ENCODE measurements at regions not wholly inside any gene's neighbourhood (a gene's known extent, or its start where the extent isn't known, plus 50 kb on each side); places are given as distances from the start of the nearest gene placed in this dataset.

DNA sequence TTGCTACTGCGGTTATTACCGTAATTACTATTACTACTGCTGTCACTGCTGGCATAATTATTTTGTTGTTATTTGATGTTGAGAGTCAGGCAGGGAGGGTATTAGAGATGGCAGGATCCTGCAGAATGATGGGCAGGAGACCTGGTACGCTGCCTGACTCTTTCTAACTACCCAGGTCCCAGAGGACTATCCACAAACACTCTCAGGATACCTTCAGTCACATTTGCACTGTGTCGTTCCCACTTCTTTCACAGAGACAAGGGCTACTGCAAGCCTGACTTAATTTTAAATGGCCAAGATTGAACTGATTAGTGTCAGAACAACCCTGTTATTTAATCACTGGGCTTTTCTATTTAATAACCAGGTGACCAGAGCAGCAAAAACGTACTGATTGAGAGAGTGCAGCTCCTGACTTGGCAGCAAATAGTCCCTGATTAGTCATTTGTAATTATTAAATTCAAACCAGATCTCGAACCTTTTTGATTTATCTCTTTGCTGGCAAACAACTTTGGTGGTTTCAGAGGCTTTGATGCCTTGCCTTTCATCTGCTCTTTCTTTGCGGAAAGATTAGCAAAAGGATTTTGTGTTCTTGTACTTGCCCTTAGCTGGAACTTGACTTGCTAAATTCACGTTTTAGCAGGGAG is 88.8 kb upstream of the ARHGEF3 start:
- Histone ChIP-seq H3K4me2 (ENCODE audit: low read length) (no peak overlapping the region), H3K56ac (ENCODE audit: low read length) (no peak overlapping the region), H4K5ac (ENCODE audit: low read length) (no peak overlapping the region), H2BK15ac (replicated peaks; ENCODE audit: low read depth) (no peak overlapping the region), H3K9ac (ENCODE audit: low read length) (no peak overlapping the region), H3K4me1 (ENCODE audit: control insufficient read depth, low read depth, low read length) (no peaks in the 10 kb centered on the region), H3K4ac (ENCODE audit: low read depth, low read length) (no peak overlapping the region), H3K27ac (ENCODE audit: low read depth, low read length) (no peak overlapping the region), H3K36me3 (ENCODE audit: control insufficient read depth, insufficient read depth, low read length) (no peaks in the 10 kb centered on the region), H2BK120ac (ENCODE audit: low read depth, low read length) (no peak overlapping the region), H3K79me1 (ENCODE audit: low read length) (no peaks in the 10 kb centered on the region), H3K18ac (ENCODE audit: low read length) (no peak overlapping the region), H4K8ac (ENCODE audit: low read depth, low read length) (no peak overlapping the region), H2AK5ac (ENCODE audit: low read length) (no peak overlapping the region), H3K79me2 (ENCODE audit: control insufficient read depth, insufficient read depth, low read length) (no peaks in the 10 kb centered on the region), H2BK5ac (ENCODE audit: low read length) (no peak overlapping the region), H3K23ac (ENCODE audit: low read length) (no peak overlapping the region), H3K4me3 (ENCODE audit: low read length) (no peak overlapping the region), H3K27me3 (ENCODE audit: insufficient read depth, low read length, poor library complexity) (no peaks in the 10 kb centered on the region)
- no peak for DNase-seq
- WGBS (ENCODE audit: extremely low coverage, insufficient coverage, low lambda C conversion rate) = no CpG with 5 or more reads among the region's 8 CpGs

DNA sequence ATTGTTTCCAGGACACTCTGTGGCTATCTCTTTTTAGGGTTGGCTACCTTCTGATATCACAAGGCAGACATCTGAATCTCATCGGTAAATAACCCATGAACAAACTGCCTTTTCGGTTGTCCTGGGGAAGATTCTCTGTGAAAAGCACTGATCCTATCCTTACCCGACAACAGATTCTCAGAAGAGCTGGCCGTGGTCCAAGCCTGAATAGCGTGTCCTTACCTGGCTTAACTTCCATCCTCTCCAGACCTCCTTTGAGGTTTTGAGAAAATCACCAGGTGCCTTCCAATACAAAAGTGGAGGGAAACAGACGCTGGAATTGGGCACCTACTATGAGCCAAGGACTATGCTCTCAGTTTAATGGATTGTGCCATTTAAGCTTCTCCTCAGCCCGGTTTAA is 87.4 kb upstream of the ARHGEF3 start:
- Histone ChIP-seq H3K79me1 (ENCODE audit: low read length) (no peaks in the 10 kb centered on the region), H3K9ac (ENCODE audit: low read length) (no peak overlapping the region), H4K5ac (ENCODE audit: low read length) (no peak overlapping the region), H2AK5ac (ENCODE audit: low read length) (no peak overlapping the region), H4K8ac (ENCODE audit: low read depth, low read length) (no peak overlapping the region), H3K4ac (ENCODE audit: low read depth, low read length) (no peak overlapping the region), H3K27me3 (ENCODE audit: insufficient read depth, low read length, poor library complexity) (no peaks in the 10 kb centered on the region), H2BK15ac (replicated peaks; ENCODE audit: low read depth) (no peak overlapping the region), H3K23ac (ENCODE audit: low read length) (no peak overlapping the region), H3K4me2 (ENCODE audit: low read length) (no peak overlapping the region), H3K4me1 (ENCODE audit: control insufficient read depth, low read depth, low read length) (no peaks in the 10 kb centered on the region), H3K27ac (ENCODE audit: low read depth, low read length) (no peak overlapping the region), H2BK120ac (ENCODE audit: low read depth, low read length) (no peak overlapping the region), H3K18ac (ENCODE audit: low read length) (no peak overlapping the region), H2BK5ac (ENCODE audit: low read length) (no peak overlapping the region), H3K56ac (ENCODE audit: low read length) (no peak overlapping the region), H3K4me3 (ENCODE audit: low read length) (no peak overlapping the region), H3K36me3 (ENCODE audit: control insufficient read depth, insufficient read depth, low read length) (no peaks in the 10 kb centered on the region), H3K79me2 (ENCODE audit: control insufficient read depth, insufficient read depth, low read length) (no peaks in the 10 kb centered on the region)
- no CpG with 5 or more reads among the region's 7 CpGs for WGBS (ENCODE audit: extremely low coverage, insufficient coverage, low lambda C conversion rate)
- DNase-seq = no peak

DNA sequence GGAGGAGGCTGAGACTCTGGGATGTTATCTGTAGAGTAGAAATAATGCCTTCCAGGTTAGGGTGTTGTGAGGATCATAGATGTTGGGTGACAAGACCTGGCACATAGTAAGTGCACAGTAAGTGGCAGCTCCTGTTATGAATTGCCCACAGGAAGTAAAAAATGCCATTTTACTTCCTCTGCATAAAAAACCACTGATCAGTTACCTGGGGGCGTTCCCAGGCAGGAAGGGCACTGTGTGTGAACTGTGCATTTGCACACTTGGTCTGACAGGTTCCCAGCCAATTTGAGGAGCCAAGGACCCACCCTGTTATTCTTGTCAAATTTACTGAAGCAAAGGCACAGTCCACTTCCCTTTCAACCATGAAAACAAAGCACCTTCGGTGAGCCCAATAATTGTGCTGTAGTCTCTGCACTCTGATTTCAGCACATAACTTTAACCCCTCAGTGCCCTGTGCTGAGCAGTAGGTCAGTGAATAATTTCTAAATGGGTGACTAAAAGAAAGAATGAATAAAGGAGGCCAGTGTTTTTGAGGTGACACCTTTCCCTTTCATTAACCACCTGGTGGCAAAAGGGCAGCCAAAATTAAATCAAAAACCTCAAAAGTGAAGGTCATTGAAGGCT is 85.8 kb upstream of the ARHGEF3 start:
- Histone ChIP-seq H4K8ac (ENCODE audit: low read depth, low read length) (no peak overlapping the region), H3K79me2 (ENCODE audit: control insufficient read depth, insufficient read depth, low read length) (no peaks in the 10 kb centered on the region), H2BK120ac (ENCODE audit: low read depth, low read length) (no peak overlapping the region), H2AK5ac (ENCODE audit: low read length) (no peak overlapping the region), H3K56ac (ENCODE audit: low read length) (no peak overlapping the region), H4K5ac (ENCODE audit: low read length) (no peak overlapping the region), H3K18ac (ENCODE audit: low read length) (no peak overlapping the region), H2BK15ac (replicated peaks; ENCODE audit: low read depth) (no peak overlapping the region), H3K4me2 (ENCODE audit: low read length) (no peak overlapping the region), H3K27me3 (ENCODE audit: insufficient read depth, low read length, poor library complexity) (no peaks in the 10 kb centered on the region), H3K36me3 (ENCODE audit: control insufficient read depth, insufficient read depth, low read length) (no peaks in the 10 kb centered on the region), H3K79me1 (ENCODE audit: low read length) (no peaks in the 10 kb centered on the region), H3K27ac (ENCODE audit: low read depth, low read length) (no peak overlapping the region), H3K4me1 (ENCODE audit: control insufficient read depth, low read depth, low read length) (no peaks in the 10 kb centered on the region), H3K9ac (ENCODE audit: low read length) (no peak overlapping the region), H2BK5ac (ENCODE audit: low read length) (no peak overlapping the region), H3K4me3 (ENCODE audit: low read length) (no peak overlapping the region), H3K4ac (ENCODE audit: low read depth, low read length) (no peak overlapping the region), H3K23ac (ENCODE audit: low read length) (no peak overlapping the region)
- DNase-seq = no peak
- WGBS (ENCODE audit: extremely low coverage, insufficient coverage, low lambda C conversion rate) = no CpG with 5 or more reads among the region's 2 CpGs

DNA sequence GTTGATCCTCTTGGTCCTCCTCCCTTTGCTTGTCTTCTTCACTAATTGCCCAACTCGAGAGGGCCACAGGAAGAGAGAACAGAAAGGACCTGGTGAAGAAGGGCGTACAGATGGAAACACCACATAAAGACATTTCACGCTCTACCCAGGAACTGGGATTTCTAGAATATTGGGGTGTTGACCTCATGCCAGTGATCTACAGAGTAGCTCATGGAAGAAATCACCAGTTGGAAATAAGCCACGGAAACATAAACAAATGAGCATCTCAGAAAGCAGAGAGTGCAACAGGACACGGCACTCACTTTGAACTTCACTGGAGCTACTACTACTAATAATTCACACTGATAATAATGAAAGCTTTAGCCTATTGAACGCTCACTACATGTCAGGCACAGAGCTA is 84.6 kb upstream of the ARHGEF3 start:
- Histone ChIP-seq H3K4me1 (ENCODE audit: control insufficient read depth, low read depth, low read length) (no peaks in the 10 kb centered on the region), H4K8ac (ENCODE audit: low read depth, low read length) (no peak overlapping the region), H2AK5ac (ENCODE audit: low read length) (no peak overlapping the region), H3K36me3 (ENCODE audit: control insufficient read depth, insufficient read depth, low read length) (no peaks in the 10 kb centered on the region), H3K23ac (ENCODE audit: low read length) (no peak overlapping the region), H2BK120ac (ENCODE audit: low read depth, low read length) (no peak overlapping the region), H3K4me3 (ENCODE audit: low read length) (no peak overlapping the region), H4K5ac (ENCODE audit: low read length) (no peak overlapping the region), H3K79me2 (ENCODE audit: control insufficient read depth, insufficient read depth, low read length) (no peaks in the 10 kb centered on the region), H3K4ac (ENCODE audit: low read depth, low read length) (no peak overlapping the region), H3K27me3 (ENCODE audit: insufficient read depth, low read length, poor library complexity) (no peaks in the 10 kb centered on the region), H3K56ac (ENCODE audit: low read length) (no peak overlapping the region), H3K27ac (ENCODE audit: low read depth, low read length) (no peak overlapping the region), H3K79me1 (ENCODE audit: low read length) (no peaks in the 10 kb centered on the region), H3K18ac (ENCODE audit: low read length) (no peak overlapping the region), H3K4me2 (ENCODE audit: low read length) (no peak overlapping the region), H2BK15ac (replicated peaks; ENCODE audit: low read depth) (no peak overlapping the region), H2BK5ac (ENCODE audit: low read length) (no peak overlapping the region), H3K9ac (ENCODE audit: low read length) (no peak overlapping the region)
- no CpG with 5 or more reads among the region's 6 CpGs for WGBS (ENCODE audit: extremely low coverage, insufficient coverage, low lambda C conversion rate)
- DNase-seq = no peak

DNA sequence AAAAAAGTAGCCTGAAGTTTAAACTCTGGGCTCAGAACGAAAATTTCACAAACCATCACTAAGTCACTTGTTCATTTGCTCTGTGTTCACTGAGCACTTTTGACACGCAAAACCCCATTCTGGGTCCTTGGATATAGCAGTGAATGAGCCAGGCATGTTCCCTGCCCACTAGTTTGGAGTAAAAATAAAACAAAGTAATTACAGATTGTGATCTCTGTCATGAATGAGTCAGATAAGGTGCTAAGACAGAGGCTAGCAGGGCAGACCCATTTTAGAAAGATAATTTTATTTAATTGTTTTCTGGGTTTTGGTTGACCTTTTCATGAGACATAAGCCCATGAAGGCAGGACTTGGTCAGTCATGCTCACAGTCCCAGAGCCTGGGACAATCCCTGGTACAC is 84.1 kb upstream of the ARHGEF3 start:
- Histone ChIP-seq H3K4me2 (ENCODE audit: low read length) (no peak overlapping the region), H3K79me1 (ENCODE audit: low read length) (no peaks in the 10 kb centered on the region), H3K4ac (ENCODE audit: low read depth, low read length) (no peak overlapping the region), H3K79me2 (ENCODE audit: control insufficient read depth, insufficient read depth, low read length) (no peaks in the 10 kb centered on the region), H3K18ac (ENCODE audit: low read length) (no peak overlapping the region), H3K4me3 (ENCODE audit: low read length) (no peak overlapping the region), H2AK5ac (ENCODE audit: low read length) (no peak overlapping the region), H3K23ac (ENCODE audit: low read length) (no peak overlapping the region), H2BK120ac (ENCODE audit: low read depth, low read length) (no peak overlapping the region), H4K8ac (ENCODE audit: low read depth, low read length) (no peak overlapping the region), H3K36me3 (ENCODE audit: control insufficient read depth, insufficient read depth, low read length) (no peaks in the 10 kb centered on the region), H3K27ac (ENCODE audit: low read depth, low read length) (no peak overlapping the region), H3K27me3 (ENCODE audit: insufficient read depth, low read length, poor library complexity) (no peaks in the 10 kb centered on the region), H3K9ac (ENCODE audit: low read length) (no peak overlapping the region), H4K5ac (ENCODE audit: low read length) (no peak overlapping the region), H2BK5ac (ENCODE audit: low read length) (no peak overlapping the region), H2BK15ac (replicated peaks; ENCODE audit: low read depth) (no peak overlapping the region), H3K4me1 (ENCODE audit: control insufficient read depth, low read depth, low read length) (no peaks in the 10 kb centered on the region), H3K56ac (ENCODE audit: low read length) (no peak overlapping the region)
- DNase-seq = no peak
- WGBS (ENCODE audit: extremely low coverage, insufficient coverage, low lambda C conversion rate) = no CpG with 5 or more reads among the region's 2 CpGs

DNA sequence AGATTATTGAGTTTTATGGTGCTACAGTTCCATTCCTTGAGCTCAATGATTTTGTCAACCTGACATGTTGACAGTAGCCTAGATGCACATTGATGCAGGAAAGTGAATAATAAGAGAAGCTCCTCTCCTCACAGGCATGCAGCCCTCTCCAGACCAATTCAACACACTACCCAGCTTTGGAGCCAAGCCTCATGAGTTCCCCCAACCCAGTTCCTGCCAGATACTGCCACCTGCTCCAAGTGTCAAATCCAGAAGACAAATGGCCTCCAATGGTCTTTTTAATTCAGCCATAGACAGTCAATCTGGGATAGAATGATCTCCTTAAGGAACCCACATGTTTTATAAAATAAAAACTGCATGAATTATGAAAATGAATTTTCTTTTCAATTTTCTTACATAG is 83.7 kb upstream of the ARHGEF3 start:
- no peak overlapping the region for H3K4me3 ChIP-seq (ENCODE audit: low read length)
- no peaks in the 10 kb centered on the region for H3K79me2 ChIP-seq (ENCODE audit: control insufficient read depth, insufficient read depth, low read length)
- DNase-seq = no peak
- H2BK15ac ChIP-seq (replicated peaks; ENCODE audit: low read depth) = no peak overlapping the region
- H4K8ac ChIP-seq (ENCODE audit: low read depth, low read length) = no peak overlapping the region
- no peaks in the 10 kb centered on the region for H3K4me1 ChIP-seq (ENCODE audit: control insufficient read depth, low read depth, low read length)
- no peak overlapping the region for H3K56ac ChIP-seq (ENCODE audit: low read length)
- H3K18ac ChIP-seq (ENCODE audit: low read length) = no peak overlapping the region
- H2BK5ac ChIP-seq (ENCODE audit: low read length) = no peak overlapping the region
- H2AK5ac ChIP-seq (ENCODE audit: low read length) = no peak overlapping the region
- H3K4me2 ChIP-seq (ENCODE audit: low read length) = no peak overlapping the region
- no peaks in the 10 kb centered on the region for H3K36me3 ChIP-seq (ENCODE audit: control insufficient read depth, insufficient read depth, low read length)
- no peak overlapping the region for H2BK120ac ChIP-seq (ENCODE audit: low read depth, low read length)
- no peak overlapping the region for H3K27ac ChIP-seq (ENCODE audit: low read depth, low read length)
- H3K79me1 ChIP-seq (ENCODE audit: low read length) = no peaks in the 10 kb centered on the region
- H4K5ac ChIP-seq (ENCODE audit: low read length) = no peak overlapping the region
- H3K9ac ChIP-seq (ENCODE audit: low read length) = no peak overlapping the region
- H3K27me3 ChIP-seq (ENCODE audit: insufficient read depth, low read length, poor library complexity) = no peaks in the 10 kb centered on the region
- H3K23ac ChIP-seq (ENCODE audit: low read length) = no peak overlapping the region
- H3K4ac ChIP-seq (ENCODE audit: low read depth, low read length) = no peak overlapping the region
